Fibroblast of lung (primary cell): ENCODE measurements at regions not wholly inside any gene's neighbourhood (a gene's known extent, or its start where the extent isn't known, plus 50 kb on each side); places are given as distances from the start of the nearest gene placed in this dataset.

Source experiments
- DNase-seq, 2 donors: peaks; one replicate each; pipeline versions ENCODE4 v3.0.0 to v3.0.0-alpha.2; 2010; ENCODE audit warnings: low read depth in 2 of 2
- H2AFZ ChIP-seq: 2 replicates; pipeline ENCODE4 v1.5.1; 2012; ENCODE audit warnings: low read length, control low read depth, inconsistent platforms
- H3K27ac ChIP-seq: 2 replicates; pipeline ENCODE4 v1.5.1; 2011; ENCODE audit warnings: low read length, control low read depth; ENCODE audit not compliant: insufficient read depth
- H3K27me3 ChIP-seq: 2 replicates; pipeline ENCODE4 v1.5.1; 2011; ENCODE audit warnings: mild to moderate bottlenecking, low read length; ENCODE audit not compliant: control insufficient read depth, insufficient read depth
- H3K36me3 ChIP-seq: 2 replicates; pipeline ENCODE4 v1.5.1; 2011; ENCODE audit warnings: low read length; ENCODE audit not compliant: control insufficient read depth, insufficient read depth
- H3K4me1 ChIP-seq: 2 replicates; pipeline ENCODE4 v1.5.1; 2011; ENCODE audit warnings: low read length; ENCODE audit not compliant: control insufficient read depth, insufficient read depth; ENCODE audit errors: extremely low read depth
- H3K4me2 ChIP-seq: 2 replicates; pipeline ENCODE4 v1.5.1; 2011; ENCODE audit warnings: low read length, control low read depth; ENCODE audit not compliant: insufficient read depth; ENCODE audit errors: extremely low read depth
- H3K4me3 ChIP-seq, 4 experiments: fragments of 200-600 bp in 1 of 4; sonication (generic) in 1 of 4; replicated peaks in 1 of 4; 2 replicates each; pipeline ENCODE4 v1.5.1; 2011 to 2016; ENCODE audit warnings: low read length in 4 of 4, low read depth in 3 of 4, mild to moderate bottlenecking in 3 of 4, control low read depth in 2 of 4, inconsistent platforms in 1 of 4, mixed read lengths in 1 of 4; ENCODE audit not compliant: insufficient read depth in 1 of 4; ENCODE audit errors: control extremely low read depth in 1 of 4
- H3K79me2 ChIP-seq: 2 replicates; pipeline ENCODE4 v1.5.1; 2012; ENCODE audit warnings: mild to moderate bottlenecking, low read length, inconsistent platforms; ENCODE audit not compliant: control insufficient read depth, insufficient read depth
- H3K9ac ChIP-seq: 2 replicates; pipeline ENCODE4 v1.5.1; 2011; ENCODE audit warnings: mild to moderate bottlenecking, low read length, control low read depth; ENCODE audit not compliant: insufficient read depth
- H3K9me3 ChIP-seq: 2 replicates; pipeline ENCODE4 v1.5.1; 2012; ENCODE audit warnings: low read depth, low read length; ENCODE audit not compliant: control insufficient read depth, insufficient read depth
- H4K20me1 ChIP-seq: 2 replicates; pipeline ENCODE4 v1.5.1; 2011; ENCODE audit warnings: low read length; ENCODE audit not compliant: control insufficient read depth, insufficient read depth; ENCODE audit errors: extremely low read depth
- CTCF ChIP-seq, 2 donors: IDR thresholded peaks in 1 of 2; conservative IDR thresholded peaks in 1 of 2; 1 replicate in 1 of 2; 2 replicates in 1 of 2; pipeline ENCODE4 v1.5.1; 2011 to 2012; ENCODE audit warnings: low read length in 2 of 2, control low read depth in 1 of 2, inconsistent platforms in 1 of 2, low read depth in 1 of 2, mild to moderate bottlenecking in 1 of 2
- EZH2 ChIP-seq: IDR thresholded peaks from 2 replicates; pipeline ENCODE4 v1.5.1; 2012; ENCODE audit warnings: low read length, control low read depth, mild to moderate bottlenecking; ENCODE audit errors: missing control alignments

DNA sequence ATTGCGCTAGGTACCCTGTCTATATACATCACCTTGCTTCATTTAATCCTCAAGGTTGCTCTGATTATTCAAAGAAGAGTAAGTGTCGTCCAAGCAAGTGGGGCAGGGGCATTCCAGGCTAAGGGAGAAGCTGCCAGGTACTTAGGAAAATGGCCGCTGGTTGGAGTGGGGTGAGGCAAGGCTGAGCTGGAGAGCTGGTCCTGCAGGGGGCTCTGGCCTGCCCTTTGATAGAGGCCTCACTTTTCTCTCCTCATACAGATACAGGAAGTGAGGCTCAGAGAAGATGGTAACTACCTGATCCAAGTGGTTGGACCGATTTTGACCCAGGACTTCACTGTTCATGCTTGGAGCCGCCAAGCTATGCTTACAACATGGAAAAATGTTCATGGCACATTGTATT, 86.9 kb upstream of the ZBTB40 start:
- Histone ChIP-seq H3K27me3 (peaks cover 20% of the 10 kb centered on the region), H3K36me3 (no peaks in the 10 kb centered on the region), H2AFZ (no peak overlapping the region), H3K9ac (no peak overlapping the region), H3K4me3 (no peak overlapping the region), H3K4me1 (no peaks in the 10 kb centered on the region), H3K27ac (no peak overlapping the region), H3K79me2 (no peaks in the 10 kb centered on the region), H3K4me2 (no peak overlapping the region), H4K20me1 (no peaks in the 10 kb centered on the region), H3K9me3 (no peaks in the 10 kb centered on the region)
- DNase-seq, result no peak
- TF ChIP-seq CTCF (conservative IDR thresholded peaks at IDR 0.05 in 1 of 2, IDR thresholded peaks at IDR 0.05 in 1 of 2; ENCODE audit: low read depth in 1 of 2, low read length in 2 of 2), result no peak

GRCh38 chr1:22365331-22366295, 86.0 kb upstream of the ZBTB40 start:
- Histone ChIP-seq H3K9me3 (no peaks in the 10 kb centered on the region), H3K36me3 (no peaks in the 10 kb centered on the region), H3K4me1 (no peaks in the 10 kb centered on the region), H3K27me3 (peaks cover 20% of the 10 kb centered on the region), H3K9ac (no peak overlapping the region), H4K20me1 (no peaks in the 10 kb centered on the region), H3K27ac (no peak overlapping the region), H3K79me2 (no peaks in the 10 kb centered on the region), H2AFZ (no peak overlapping the region), H3K4me2 (no peak overlapping the region), H3K4me3 (no peak overlapping the region)
- DNase-seq, result no peak
- no peak for TF ChIP-seq EZH2
- no peak for TF ChIP-seq CTCF (conservative IDR thresholded peaks at IDR 0.05 in 1 of 2, IDR thresholded peaks at IDR 0.05 in 1 of 2; ENCODE audit: low read depth in 1 of 2, low read length in 2 of 2)

GRCh38 chr1:22366346-22366745, 85.3 kb upstream of the ZBTB40 start:
- Histone ChIP-seq H3K27me3 (peaks cover 20% of the 10 kb centered on the region), H3K79me2 (no peaks in the 10 kb centered on the region), H3K4me3 (no peak overlapping the region)

More at GRCh38 chr1:22366346-22366745, 85.3 kb upstream of the ZBTB40 start:
- no peaks in the 10 kb centered on the region for H3K9me3 ChIP-seq
- no peaks in the 10 kb centered on the region for H3K36me3 ChIP-seq
- H2AFZ ChIP-seq, result no peak overlapping the region
- no peak overlapping the region for H3K4me2 ChIP-seq
- no peaks in the 10 kb centered on the region for H3K4me1 ChIP-seq
- H3K27ac ChIP-seq, result no peak overlapping the region
- H4K20me1 ChIP-seq, result no peaks in the 10 kb centered on the region
- DNase-seq, result no peak
- no peak for TF ChIP-seq CTCF (conservative IDR thresholded peaks at IDR 0.05 in 1 of 2, IDR thresholded peaks at IDR 0.05 in 1 of 2; ENCODE audit: low read depth in 1 of 2, low read length in 2 of 2)
- no peak overlapping the region for H3K9ac ChIP-seq
